ENCODE measurements at regions not wholly inside any gene's neighbourhood (a gene's known extent, or its start where the extent isn't known, plus 50 kb on each side); places are given as distances from the start of the nearest gene placed in this dataset.

GRCh38 chr2:236676136-236676873, 106.7 kb downstream of the ACKR3 start (continued):
- TF ChIP-seq CSRNP1 (CRISPR knock-in tag; IDR thresholded peaks at IDR 0.05) (no peak), ZNF704 (CRISPR knock-in tag; IDR thresholded peaks at IDR 0.05; ENCODE audit: borderline replicate concordance) (no peak)

- no peak overlapping the region for H3K9ac ChIP-seq (ENCODE audit: insufficient read depth, low read depth, low read length)
- ATAC-seq (no peak), FAIRE-seq (no peak), DNase-seq (ENCODE audit: low spot score) (no peak)
- no peaks in the 10 kb centered on the region for H3K9me3 ChIP-seq (ENCODE audit: low read length)
- in situ Hi-C loops (cut with HindIII; ENCODE audit: extremely low pct_ligation_motif_present, low pct_unique_long_range_greater_than_20kb), result no loop called here
- no peaks in the 10 kb centered on the region for H3K36me3 ChIP-seq (replicated peaks in 1 of 2; ENCODE audit: control insufficient read depth in 1 of 2, insufficient read depth in 2 of 2, low read length in 2 of 2)
- POLR2A ChIA-PET, result no interaction called here
- CTCF ChIA-PET (ENCODE audit: low intra/inter-chr PET ratio, low total read pairs), result no interaction called here
- intact Hi-C loops (cut with micrococcal nuclease; ENCODE audit: unreplicated experiment), result no loop called here
- H3K4me1 ChIP-seq (ENCODE audit: insufficient read depth, low read length), result no peaks in the 10 kb centered on the region
- WGBS (ENCODE audit: low lambda C conversion rate), result 48% methylated on average over 7 of the region's 8 CpGs
- no peaks in the 10 kb centered on the region for H3K79me2 ChIP-seq (ENCODE audit: insufficient read depth, low read length)
- H3K27ac ChIP-seq (ENCODE audit: extremely low read length, insufficient read depth, low read length), result no peak overlapping the region
- 0 out of 2 replicates have a peak, but pooled peaks have one; percentile 9 for TF ChIP-seq ZNF629 (CRISPR knock-in tag; conservative IDR thresholded peaks at IDR 0.05)
- TF ChIP-seq SMAD9 (CRISPR knock-in tag; IDR thresholded peaks at IDR 0.05), result no peak
- peaks cover 0 to 11% of the 10 kb centered on the region in 2 experiments; a peak in 1 of 5 replicates for H3K27me3 ChIP-seq (ENCODE audit: control insufficient read depth in 1 of 2, insufficient read depth in 2 of 2, low read length in 2 of 2)
- H4K20me1 ChIP-seq (ENCODE audit: insufficient read depth, low read length), result no peaks in the 10 kb centered on the region
- H3K4me2 ChIP-seq (ENCODE audit: low read depth, low read length), result no peak overlapping the region
- no peak overlapping the region for H2AFZ ChIP-seq (ENCODE audit: low read length)
- H3K4me3 ChIP-seq (replicated peaks in 1 of 3; ENCODE audit: insufficient read depth in 1 of 3, low read depth in 2 of 3, low read length in 3 of 3), result no peak overlapping the region
- no TSS peak for BruUV-seq (replicated peaks)
Observed at GRCh38 chr2:236677368-236677767, 107.7 kb downstream of the ACKR3 start.

Data from HepG2 (cell line).